Sigmoid colon (tissue), 4 donors: ENCODE measurements at regions not wholly inside any gene's neighbourhood (a gene's known extent, or its start where the extent isn't known, plus 50 kb on each side); places are given as distances from the start of the nearest gene placed in this dataset.

Experiments used
- EP300 ChIP-seq, 4 donors: sonication (generic); formaldehyde crosslinking; IDR thresholded peaks; one replicate each; pipeline ENCODE4 v1.6.1; 2017; ENCODE audit warnings: antibody characterized with exemption in 4 of 4
- POLR2A ChIP-seq, 2 donors: fragments of 450-650 bp; IDR thresholded peaks; one replicate each; pipeline ENCODE4 v1.6.1; 2016; ENCODE audit warnings: antibody characterized with exemption in 2 of 2, mild to moderate bottlenecking in 2 of 2, moderate library complexity in 2 of 2
- POLR2AphosphoS5 ChIP-seq, 4 donors: sonication (generic); formaldehyde crosslinking; IDR thresholded peaks; one replicate each; pipeline ENCODE4 v1.6.1; 2017; ENCODE audit warnings: antibody characterized with exemption in 4 of 4
- TF ChIP-seq, protein P1 (sequence below), 4 experiments: fragments of 450-650 bp in 3 of 4; fragments of 200-600 bp in 1 of 4; IDR thresholded peaks; one replicate each; pipeline ENCODE4 v1.5.1; 2016 to 2019; ENCODE audit warnings: antibody characterized with exemption in 4 of 4, mild to moderate bottlenecking in 3 of 4, moderate library complexity in 2 of 4

DNA sequence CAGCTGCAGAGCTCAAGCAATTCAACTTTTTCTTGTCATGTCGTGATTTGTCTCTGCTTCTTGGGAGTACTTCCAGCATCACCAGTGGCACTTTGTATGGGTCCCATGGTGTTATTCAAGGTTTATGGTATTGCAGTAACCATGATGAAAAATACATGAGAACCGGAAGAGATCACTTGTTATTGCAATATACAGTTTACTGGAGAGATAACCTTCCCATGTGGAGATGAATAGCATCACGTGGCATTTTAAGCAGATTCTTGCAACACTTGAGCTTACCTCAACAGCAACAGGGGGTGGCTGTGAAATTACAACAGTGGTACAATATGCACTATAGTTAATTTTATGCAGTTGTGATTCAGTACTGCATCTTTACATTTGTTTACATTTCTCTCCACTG is 97.4 kb downstream of the APOB start:
- TF ChIP-seq, protein P1, sequence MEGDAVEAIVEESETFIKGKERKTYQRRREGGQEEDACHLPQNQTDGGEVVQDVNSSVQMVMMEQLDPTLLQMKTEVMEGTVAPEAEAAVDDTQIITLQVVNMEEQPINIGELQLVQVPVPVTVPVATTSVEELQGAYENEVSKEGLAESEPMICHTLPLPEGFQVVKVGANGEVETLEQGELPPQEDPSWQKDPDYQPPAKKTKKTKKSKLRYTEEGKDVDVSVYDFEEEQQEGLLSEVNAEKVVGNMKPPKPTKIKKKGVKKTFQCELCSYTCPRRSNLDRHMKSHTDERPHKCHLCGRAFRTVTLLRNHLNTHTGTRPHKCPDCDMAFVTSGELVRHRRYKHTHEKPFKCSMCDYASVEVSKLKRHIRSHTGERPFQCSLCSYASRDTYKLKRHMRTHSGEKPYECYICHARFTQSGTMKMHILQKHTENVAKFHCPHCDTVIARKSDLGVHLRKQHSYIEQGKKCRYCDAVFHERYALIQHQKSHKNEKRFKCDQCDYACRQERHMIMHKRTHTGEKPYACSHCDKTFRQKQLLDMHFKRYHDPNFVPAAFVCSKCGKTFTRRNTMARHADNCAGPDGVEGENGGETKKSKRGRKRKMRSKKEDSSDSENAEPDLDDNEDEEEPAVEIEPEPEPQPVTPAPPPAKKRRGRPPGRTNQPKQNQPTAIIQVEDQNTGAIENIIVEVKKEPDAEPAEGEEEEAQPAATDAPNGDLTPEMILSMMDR (IDR thresholded peaks at IDR 0.05), result no peak
- TF ChIP-seq EP300 (IDR thresholded peaks at IDR 0.05), result no peak
- TF ChIP-seq POLR2A (IDR thresholded peaks at IDR 0.05), result no peak
- no peak for TF ChIP-seq POLR2AphosphoS5 (IDR thresholded peaks at IDR 0.05)
